HEK293 (cell line): ENCODE measurements at regions not wholly inside any gene's neighbourhood (a gene's known extent, or its start where the extent isn't known, plus 50 kb on each side); places are given as distances from the start of the nearest gene placed in this dataset.

Experiments used
- CTCF ChIA-PET: fragments of 350-600 bp; formaldehyde crosslinking; extraction: SDS; loops from one replicate; lab custom pipeline; 2021; ENCODE audit warnings: antibody characterized with exemption; lab: Yijun Ruan, JAX
- POLR2A ChIA-PET: fragments of 300-600 bp; formaldehyde crosslinking; extraction: SDS; loops from one replicate; lab custom pipeline; 2020; ENCODE audit warnings: antibody characterized with exemption, inconsistent platforms; lab: Yijun Ruan, JAX
- H3K27ac ChIP-seq: fragments of 200-500 bp; sonication (Bioruptor generic); 2 replicates; pipeline ENCODE4 v1.5.1; 2014; ENCODE audit warnings: low read depth, low read length, control low read depth, inconsistent platforms; ENCODE audit errors: extremely low read depth
- H3K36me3 ChIP-seq, 2 experiments: fragments of 200-500 bp in 1 of 2; sonication (Bioruptor generic) in 1 of 2; 1 replicate in 1 of 2; 2 replicates in 1 of 2; pipeline ENCODE4 v1.5.1; 2014 to 2017; ENCODE audit warnings: inconsistent platforms in 2 of 2, low read length in 2 of 2; ENCODE audit not compliant: control insufficient read depth in 2 of 2, insufficient read depth in 1 of 2
- H3K4me1 ChIP-seq: fragments of 200-500 bp; sonication (Bioruptor generic); 2 replicates; pipeline ENCODE4 v1.5.1; 2014; ENCODE audit warnings: mild to moderate bottlenecking, low read length, inconsistent platforms; ENCODE audit not compliant: control insufficient read depth, insufficient read depth
- H3K4me3 ChIP-seq: 2 replicates; pipeline ENCODE4 v1.5.1; 2011; ENCODE audit warnings: low read depth, mild to moderate bottlenecking, control low read depth, low read length, moderate library complexity
- H3K9me3 ChIP-seq: fragments of 200-500 bp; sonication (Bioruptor generic); 2 replicates; pipeline ENCODE4 v1.5.1; 2014; ENCODE audit warnings: low read depth, low read length, inconsistent platforms; ENCODE audit not compliant: control insufficient read depth, insufficient read depth
- EGR2 ChIP-seq: fragments of 450-650 bp; formaldehyde crosslinking; IDR thresholded peaks from 2 replicates; pipeline ENCODE4 v1.5.1; 2016; ENCODE audit warnings: low read depth, missing biosample characterization, missing genetic modification characterization
- ZBTB26 ChIP-seq: fragments of 450-650 bp; formaldehyde crosslinking; optimal IDR thresholded peaks from 2 replicates; pipeline ENCODE3; 2016; ENCODE audit warnings: missing biosample characterization, mild to moderate bottlenecking, missing genetic modification characterization
- ZBTB49 ChIP-seq: fragments of 450-650 bp; formaldehyde crosslinking; IDR thresholded peaks from 2 replicates; pipeline ENCODE4 v1.5.1; 2016; ENCODE audit warnings: missing biosample characterization, missing genetic modification characterization, low read depth
- ZBTB7A ChIP-seq: fragments of 450-650 bp; formaldehyde crosslinking; IDR thresholded peaks from 2 replicates; pipeline ENCODE4 v1.5.1; 2016; ENCODE audit warnings: low read depth, missing biosample characterization, missing genetic modification characterization
- ZFHX2 ChIP-seq: fragments of 450-650 bp; formaldehyde crosslinking; conservative IDR thresholded peaks from 2 replicates; pipeline ENCODE4 v1.5.1; 2016; ENCODE audit warnings: missing biosample characterization, missing genetic modification characterization
- ZNF133 ChIP-seq: fragments of 450-650 bp; formaldehyde crosslinking; IDR thresholded peaks from 2 replicates; pipeline ENCODE4 v1.5.1; 2016; ENCODE audit warnings: missing biosample characterization, missing genetic modification characterization
- ZNF2 ChIP-seq: fragments of 450-650 bp; formaldehyde crosslinking; IDR thresholded peaks from 2 replicates; pipeline ENCODE4 v1.5.1; 2016; ENCODE audit warnings: missing biosample characterization, missing genetic modification characterization
- ZNF214 ChIP-seq: fragments of 450-650 bp; formaldehyde crosslinking; IDR thresholded peaks from 2 replicates; pipeline ENCODE4 v1.5.1; 2017; ENCODE audit warnings: missing biosample characterization, mild to moderate bottlenecking, missing genetic modification characterization, borderline replicate concordance
- ZNF354C ChIP-seq: fragments of 450-650 bp; formaldehyde crosslinking; IDR thresholded peaks from 2 replicates; pipeline ENCODE4 v1.5.1; 2016; ENCODE audit warnings: missing biosample characterization, missing genetic modification characterization, low read depth, borderline replicate concordance
- ZNF37A ChIP-seq: fragments of 450-650 bp; IDR thresholded peaks from 2 replicates; pipeline ENCODE4 v1.5.1; 2018; ENCODE audit warnings: missing biosample characterization, missing genetic modification characterization
- ZNF48 ChIP-seq: fragments of 450-650 bp; formaldehyde crosslinking; IDR thresholded peaks from 2 replicates; pipeline ENCODE4 v1.5.1; 2016; ENCODE audit warnings: missing biosample characterization, missing genetic modification characterization
- ZNF544 ChIP-seq: fragments of 450-650 bp; formaldehyde crosslinking; IDR thresholded peaks from 2 replicates; pipeline ENCODE4 v1.5.0; 2017; ENCODE audit warnings: missing biosample characterization, missing genetic modification characterization
- ZNF555 ChIP-seq: fragments of 450-650 bp; formaldehyde crosslinking; conservative IDR thresholded peaks from 2 replicates; pipeline ENCODE4 v1.5.1; 2017; ENCODE audit warnings: missing biosample characterization, mild to moderate bottlenecking, missing genetic modification characterization, inconsistent platforms
- ZNF561 ChIP-seq: fragments of 450-650 bp; IDR thresholded peaks from 2 replicates; pipeline ENCODE4 v1.5.1; 2018; ENCODE audit warnings: missing biosample characterization, missing genetic modification characterization, borderline replicate concordance
- ZNF629 ChIP-seq: fragments of 450-650 bp; formaldehyde crosslinking; IDR thresholded peaks from 2 replicates; pipeline ENCODE4 v1.5.1; 2017; ENCODE audit warnings: missing biosample characterization, missing genetic modification characterization
- ZNF645 ChIP-seq: fragments of 450-650 bp; formaldehyde crosslinking; IDR thresholded peaks from 2 replicates; pipeline ENCODE4; 2016; ENCODE audit warnings: missing biosample characterization, missing genetic modification characterization
- ZNF658 ChIP-seq: fragments of 450-650 bp; formaldehyde crosslinking; IDR thresholded peaks from 2 replicates; pipeline ENCODE4; 2016; ENCODE audit warnings: missing biosample characterization, missing genetic modification characterization
- ZNF701 ChIP-seq: fragments of 450-650 bp; formaldehyde crosslinking; IDR thresholded peaks from 2 replicates; pipeline ENCODE4 v1.5.1; 2016; ENCODE audit warnings: missing biosample characterization, missing genetic modification characterization
- ZNF76 ChIP-seq: fragments of 450-650 bp; formaldehyde crosslinking; IDR thresholded peaks from 2 replicates; pipeline ENCODE4; 2016; ENCODE audit warnings: low read depth, missing biosample characterization, missing genetic modification characterization, borderline replicate concordance
- ZNF768 ChIP-seq: fragments of 450-650 bp; formaldehyde crosslinking; IDR thresholded peaks from 2 replicates; pipeline ENCODE4 v1.5.1; 2018; ENCODE audit warnings: missing biosample characterization, mild to moderate bottlenecking, missing genetic modification characterization
- TF ChIP-seq, protein P1 (sequence below): fragments of 450-650 bp; formaldehyde crosslinking; IDR thresholded peaks from 2 replicates; pipeline ENCODE4 v1.5.1; 2017; ENCODE audit warnings: missing biosample characterization, missing genetic modification characterization
- TF ChIP-seq, protein P2 (sequence below): fragments of 450-650 bp; formaldehyde crosslinking; IDR thresholded peaks from 2 replicates; pipeline ENCODE4 v1.5.1; 2017; ENCODE audit warnings: missing biosample characterization, missing genetic modification characterization
- TF ChIP-seq, protein P3 (sequence below): fragments of 450-650 bp; formaldehyde crosslinking; IDR thresholded peaks from 2 replicates; pipeline ENCODE4 v1.5.1; 2017; ENCODE audit warnings: missing biosample characterization, missing genetic modification characterization

GRCh38 chr3:168396861-168397260 lies 301.1 kb upstream of the GOLIM4 start:
- no peaks in the 10 kb centered on the region for H3K4me1 ChIP-seq
- POLR2A ChIA-PET, result no interaction called here
- CTCF ChIA-PET, result no interaction called here

DNA sequence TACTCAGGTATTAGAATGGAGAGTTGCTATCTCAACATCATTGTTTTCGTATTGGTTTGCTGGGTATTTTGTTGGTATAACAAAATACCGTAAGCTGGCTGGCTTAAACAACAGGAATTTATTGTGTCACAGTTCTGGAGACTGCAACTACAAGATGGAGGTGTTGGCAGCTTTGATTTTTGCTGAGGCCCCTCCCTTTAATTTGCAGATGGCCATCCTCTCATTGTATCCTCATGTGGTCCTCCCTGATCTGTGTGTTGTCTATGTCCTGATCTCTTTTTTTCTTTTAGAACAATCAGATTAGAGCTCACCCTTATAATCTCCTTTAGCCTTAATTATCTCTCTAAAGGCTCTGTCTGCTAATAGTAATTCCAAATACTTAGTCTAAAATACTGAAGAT lies 299.8 kb upstream of the GOLIM4 start:
- H3K4me3 ChIP-seq, result no peak overlapping the region
- H3K36me3 ChIP-seq, result no peaks in the 10 kb centered on the region
- no peaks in the 10 kb centered on the region for H3K9me3 ChIP-seq
- CTCF ChIA-PET, result no interaction called here
- no peak overlapping the region for H3K27ac ChIP-seq
- POLR2A ChIA-PET, result no interaction called here
- H3K4me1 ChIP-seq, result no peaks in the 10 kb centered on the region
- no peak for TF ChIP-seq ZFHX2 (tag by site-specific recombination)
- no peak for TF ChIP-seq ZNF701
- TF ChIP-seq ZNF76 (tag by site-specific recombination), result no peak
- TF ChIP-seq, protein P1, sequence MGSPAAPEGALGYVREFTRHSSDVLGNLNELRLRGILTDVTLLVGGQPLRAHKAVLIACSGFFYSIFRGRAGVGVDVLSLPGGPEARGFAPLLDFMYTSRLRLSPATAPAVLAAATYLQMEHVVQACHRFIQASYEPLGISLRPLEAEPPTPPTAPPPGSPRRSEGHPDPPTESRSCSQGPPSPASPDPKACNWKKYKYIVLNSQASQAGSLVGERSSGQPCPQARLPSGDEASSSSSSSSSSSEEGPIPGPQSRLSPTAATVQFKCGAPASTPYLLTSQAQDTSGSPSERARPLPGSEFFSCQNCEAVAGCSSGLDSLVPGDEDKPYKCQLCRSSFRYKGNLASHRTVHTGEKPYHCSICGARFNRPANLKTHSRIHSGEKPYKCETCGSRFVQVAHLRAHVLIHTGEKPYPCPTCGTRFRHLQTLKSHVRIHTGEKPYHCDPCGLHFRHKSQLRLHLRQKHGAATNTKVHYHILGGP (tag by site-specific recombination), result no peak
- no peak for TF ChIP-seq ZNF37A
- TF ChIP-seq, protein P2, sequence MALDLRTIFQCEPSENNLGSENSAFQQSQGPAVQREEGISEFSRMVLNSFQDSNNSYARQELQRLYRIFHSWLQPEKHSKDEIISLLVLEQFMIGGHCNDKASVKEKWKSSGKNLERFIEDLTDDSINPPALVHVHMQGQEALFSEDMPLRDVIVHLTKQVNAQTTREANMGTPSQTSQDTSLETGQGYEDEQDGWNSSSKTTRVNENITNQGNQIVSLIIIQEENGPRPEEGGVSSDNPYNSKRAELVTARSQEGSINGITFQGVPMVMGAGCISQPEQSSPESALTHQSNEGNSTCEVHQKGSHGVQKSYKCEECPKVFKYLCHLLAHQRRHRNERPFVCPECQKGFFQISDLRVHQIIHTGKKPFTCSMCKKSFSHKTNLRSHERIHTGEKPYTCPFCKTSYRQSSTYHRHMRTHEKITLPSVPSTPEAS (tag by site-specific recombination), result no peak
- no peak for TF ChIP-seq EGR2 (tag by site-specific recombination)
- TF ChIP-seq ZNF555 (tag by site-specific recombination), result no peak
- no peak for TF ChIP-seq ZNF354C (tag by site-specific recombination)
- TF ChIP-seq ZNF133 (tag by site-specific recombination), result no peak
- TF ChIP-seq ZNF48, result no peak
- no peak for TF ChIP-seq ZBTB7A (tag by site-specific recombination)
- TF ChIP-seq, protein P3, sequence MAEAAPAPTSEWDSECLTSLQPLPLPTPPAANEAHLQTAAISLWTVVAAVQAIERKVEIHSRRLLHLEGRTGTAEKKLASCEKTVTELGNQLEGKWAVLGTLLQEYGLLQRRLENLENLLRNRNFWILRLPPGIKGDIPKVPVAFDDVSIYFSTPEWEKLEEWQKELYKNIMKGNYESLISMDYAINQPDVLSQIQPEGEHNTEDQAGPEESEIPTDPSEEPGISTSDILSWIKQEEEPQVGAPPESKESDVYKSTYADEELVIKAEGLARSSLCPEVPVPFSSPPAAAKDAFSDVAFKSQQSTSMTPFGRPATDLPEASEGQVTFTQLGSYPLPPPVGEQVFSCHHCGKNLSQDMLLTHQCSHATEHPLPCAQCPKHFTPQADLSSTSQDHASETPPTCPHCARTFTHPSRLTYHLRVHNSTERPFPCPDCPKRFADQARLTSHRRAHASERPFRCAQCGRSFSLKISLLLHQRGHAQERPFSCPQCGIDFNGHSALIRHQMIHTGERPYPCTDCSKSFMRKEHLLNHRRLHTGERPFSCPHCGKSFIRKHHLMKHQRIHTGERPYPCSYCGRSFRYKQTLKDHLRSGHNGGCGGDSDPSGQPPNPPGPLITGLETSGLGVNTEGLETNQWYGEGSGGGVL (tag by site-specific recombination), result no peak

More at GRCh38 chr3:168396861-168397260, 301.1 kb upstream of the GOLIM4 start:
- Histone ChIP-seq H3K9me3 (no peaks in the 10 kb centered on the region), H3K27ac (no peak overlapping the region), H3K36me3 (no peaks in the 10 kb centered on the region), H3K4me3 (no peak overlapping the region)
- TF ChIP-seq ZNF544 (tag by site-specific recombination) (no peak), ZBTB49 (tag by site-specific recombination) (no peak), ZNF768 (tag by site-specific recombination) (no peak), ZNF561 (tag by site-specific recombination) (no peak), ZNF214 (tag by site-specific recombination) (no peak), ZNF645 (tag by site-specific recombination) (no peak), ZNF629 (tag by site-specific recombination) (no peak), ZNF658 (no peak), ZNF2 (tag by site-specific recombination) (no peak), ZBTB26 (tag by site-specific recombination) (no peak)
